ENCODE measurements at regions not wholly inside any gene's neighbourhood (a gene's known extent, or its start where the extent isn't known, plus 50 kb on each side); places are given as distances from the start of the nearest gene placed in this dataset.

GRCh38 chr7:139172775-139173174, 58.3 kb upstream of the UBN2 start:
- TF ChIP-seq RAD21 (IDR thresholded peaks at IDR 0.05; ENCODE audit: low read length): no peak
- no peak for TF ChIP-seq RFX5 (IDR thresholded peaks at IDR 0.05; ENCODE audit: low read length)
- TF ChIP-seq, protein P1, sequence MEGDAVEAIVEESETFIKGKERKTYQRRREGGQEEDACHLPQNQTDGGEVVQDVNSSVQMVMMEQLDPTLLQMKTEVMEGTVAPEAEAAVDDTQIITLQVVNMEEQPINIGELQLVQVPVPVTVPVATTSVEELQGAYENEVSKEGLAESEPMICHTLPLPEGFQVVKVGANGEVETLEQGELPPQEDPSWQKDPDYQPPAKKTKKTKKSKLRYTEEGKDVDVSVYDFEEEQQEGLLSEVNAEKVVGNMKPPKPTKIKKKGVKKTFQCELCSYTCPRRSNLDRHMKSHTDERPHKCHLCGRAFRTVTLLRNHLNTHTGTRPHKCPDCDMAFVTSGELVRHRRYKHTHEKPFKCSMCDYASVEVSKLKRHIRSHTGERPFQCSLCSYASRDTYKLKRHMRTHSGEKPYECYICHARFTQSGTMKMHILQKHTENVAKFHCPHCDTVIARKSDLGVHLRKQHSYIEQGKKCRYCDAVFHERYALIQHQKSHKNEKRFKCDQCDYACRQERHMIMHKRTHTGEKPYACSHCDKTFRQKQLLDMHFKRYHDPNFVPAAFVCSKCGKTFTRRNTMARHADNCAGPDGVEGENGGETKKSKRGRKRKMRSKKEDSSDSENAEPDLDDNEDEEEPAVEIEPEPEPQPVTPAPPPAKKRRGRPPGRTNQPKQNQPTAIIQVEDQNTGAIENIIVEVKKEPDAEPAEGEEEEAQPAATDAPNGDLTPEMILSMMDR (IDR thresholded peaks at IDR 0.05): no peak
- no peak for TF ChIP-seq TEAD4 (IDR thresholded peaks at IDR 0.05; ENCODE audit: borderline replicate concordance, insufficient read depth)
- no peak for TF ChIP-seq TAF1 (IDR thresholded peaks at IDR 0.05; ENCODE audit: borderline replicate concordance, low read depth, low read length)
- TF ChIP-seq RCOR1 (IDR thresholded peaks at IDR 0.05; ENCODE audit: low read length): no peak
- TF ChIP-seq PBX3 (IDR thresholded peaks at IDR 0.05): no peak
- TF ChIP-seq ZBTB33 (IDR thresholded peaks at IDR 0.05; ENCODE audit: borderline replicate concordance, low read depth): no peak
- TF ChIP-seq FOXJ3 (CRISPR knock-in tag; IDR thresholded peaks at IDR 0.05): no peak
- no peak for TF ChIP-seq NRF1 (IDR thresholded peaks at IDR 0.05; ENCODE audit: low read depth, low read length)
- TF ChIP-seq JUND (IDR thresholded peaks at IDR 0.05): no peak
- no peak for TF ChIP-seq SMC3 (IDR thresholded peaks at IDR 0.05; ENCODE audit: low read depth, low read length)
- no peak for TF ChIP-seq MAX (IDR thresholded peaks at IDR 0.05; ENCODE audit: low read depth)
- no peak for TF ChIP-seq POLR2AphosphoS5 (IDR thresholded peaks at IDR 0.05; ENCODE audit: low read depth, low read length)
